Mesendoderm (in vitro differentiated cells): ENCODE measurements at regions not wholly inside any gene's neighbourhood (a gene's known extent, or its start where the extent isn't known, plus 50 kb on each side); places are given as distances from the start of the nearest gene placed in this dataset.

Experiments used
- DNase-seq: peaks from one replicate; pipeline ENCODE4 v3.0.0; 2013
- H2AK5ac ChIP-seq: 2 replicates; pipeline ENCODE4 v1.6.1; 2013; ENCODE audit warnings: low read length, inconsistent platforms
- H2BK120ac ChIP-seq: 2 replicates; pipeline ENCODE4 v1.6.1; 2013; ENCODE audit warnings: low read depth, mild to moderate bottlenecking, low read length, moderate library complexity, mixed read lengths
- H2BK15ac ChIP-seq: replicated peaks from 2 replicates; pipeline ENCODE4 v1.6.1; 2013; ENCODE audit warnings: low read depth, mild to moderate bottlenecking, moderate library complexity
- H2BK5ac ChIP-seq: 2 replicates; pipeline ENCODE4 v1.6.1; 2013; ENCODE audit warnings: low read length, inconsistent platforms
- H3K18ac ChIP-seq: 2 replicates; pipeline ENCODE4 v1.6.1; 2013; ENCODE audit warnings: mild to moderate bottlenecking, low read length, mixed read lengths
- H3K23ac ChIP-seq: one replicate; pipeline ENCODE4 v1.6.1; 2013; ENCODE audit warnings: low read length
- H3K27ac ChIP-seq: 2 replicates; pipeline ENCODE4 v1.5.1; 2013; ENCODE audit warnings: low read depth, mild to moderate bottlenecking, inconsistent platforms, low read length, moderate library complexity
- H3K27me3 ChIP-seq: 2 replicates; pipeline ENCODE4 v1.6.1; 2013; ENCODE audit warnings: low read length, control low read depth, mild to moderate bottlenecking, inconsistent platforms; ENCODE audit not compliant: insufficient read depth, poor library complexity
- H3K36me3 ChIP-seq: 2 replicates; pipeline ENCODE4 v1.6.1; 2013; ENCODE audit warnings: low read length, inconsistent platforms; ENCODE audit not compliant: control insufficient read depth, insufficient read depth
- H3K4ac ChIP-seq: one replicate; pipeline ENCODE4 v1.6.1; 2013; ENCODE audit warnings: low read depth, mild to moderate bottlenecking, low read length, moderate library complexity
- H3K4me1 ChIP-seq: 2 replicates; pipeline ENCODE4 v1.6.1; 2013; ENCODE audit warnings: low read depth, low read length, inconsistent platforms; ENCODE audit not compliant: control insufficient read depth
- H3K4me2 ChIP-seq: 2 replicates; pipeline ENCODE4 v1.6.1; 2013; ENCODE audit warnings: low read length
- H3K4me3 ChIP-seq: 2 replicates; pipeline ENCODE4 v1.5.1; 2013; ENCODE audit warnings: mild to moderate bottlenecking, low read length
- H3K56ac ChIP-seq: one replicate; pipeline ENCODE4 v1.6.1; 2013; ENCODE audit warnings: low read length
- H3K79me1 ChIP-seq: 2 replicates; pipeline ENCODE4 v1.6.1; 2013; ENCODE audit warnings: low read length, inconsistent platforms
- H3K79me2 ChIP-seq: 2 replicates; pipeline ENCODE4 v1.6.1; 2013; ENCODE audit warnings: mild to moderate bottlenecking, low read length; ENCODE audit not compliant: control insufficient read depth, insufficient read depth
- H3K9ac ChIP-seq: 2 replicates; pipeline ENCODE4 v1.6.1; 2013; ENCODE audit warnings: low read length, inconsistent platforms
- H4K5ac ChIP-seq: one replicate; pipeline ENCODE4 v1.6.1; 2013; ENCODE audit warnings: low read length
- H4K8ac ChIP-seq: one replicate; pipeline ENCODE4 v1.6.1; 2013; ENCODE audit warnings: low read depth, mild to moderate bottlenecking, control low read depth, low read length, moderate library complexity
- WGBS: extraction: QIAGEN DNeasy Blood & Tissue Kit; methylation state at CpG from one replicate; pipeline ENCODE4 v1.1.7; 2013; ENCODE audit warnings: low lambda C conversion rate, missing lambda C conversion rate; ENCODE audit not compliant: insufficient coverage; ENCODE audit errors: extremely low coverage; 5-methylcytosine and 5-hydroxymethylcytosine counted together

DNA sequence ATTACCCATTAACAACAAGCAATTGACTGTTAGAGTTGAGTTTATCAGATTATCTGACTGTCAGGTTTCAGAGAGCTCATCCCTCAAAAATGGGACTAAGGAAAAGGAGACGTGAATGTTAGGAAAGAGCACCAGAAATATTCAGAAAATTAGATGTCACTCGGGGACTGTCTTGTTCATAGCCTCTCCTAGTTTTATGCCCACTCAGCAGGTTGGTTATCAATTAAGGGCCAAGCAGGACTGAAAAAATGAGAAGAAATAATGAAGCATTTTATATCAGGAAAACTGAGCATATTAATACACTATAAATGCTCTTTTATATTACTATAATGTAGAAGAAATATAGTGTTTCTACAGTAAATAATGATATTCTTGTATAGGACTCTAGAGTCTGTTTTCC lies 188.1 kb upstream of the NRXN1 start:
- no peak overlapping the region for H3K27ac ChIP-seq
- no peak overlapping the region for H2BK120ac ChIP-seq
- H2BK5ac ChIP-seq = no peak overlapping the region

DNA sequence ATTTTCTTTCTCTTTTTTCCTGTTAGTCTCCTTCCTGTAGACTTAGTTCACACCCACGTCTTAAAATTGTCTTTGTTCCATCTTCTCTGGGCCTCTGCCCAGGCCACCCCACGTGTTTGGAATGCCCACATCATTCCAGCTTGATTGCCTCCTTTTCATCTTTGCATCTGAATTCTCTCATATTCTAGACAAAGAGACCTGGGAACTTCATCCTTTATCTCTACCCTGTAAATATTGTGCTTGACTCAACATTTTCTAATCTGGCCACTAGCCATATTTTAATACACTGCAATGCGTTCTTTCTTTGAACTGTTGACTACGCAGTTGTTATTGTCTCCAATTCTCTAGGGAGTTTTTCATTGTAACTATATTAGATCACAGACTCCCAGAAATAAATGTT lies 187.5 kb upstream of the NRXN1 start:
- Histone ChIP-seq H2BK120ac (no peak overlapping the region), H2BK5ac (no peak overlapping the region), H3K79me1 (no peaks in the 10 kb centered on the region), H4K5ac (no peak overlapping the region), H2AK5ac (no peak overlapping the region), H3K4me2 (no peak overlapping the region), H3K36me3 (no peaks in the 10 kb centered on the region), H3K56ac (no peak overlapping the region), H3K9ac (no peak overlapping the region), H3K4ac (no peak overlapping the region), H3K27me3 (no peaks in the 10 kb centered on the region), H2BK15ac (no peak overlapping the region), H3K27ac (no peak overlapping the region), H3K23ac (no peak overlapping the region), H3K18ac (no peak overlapping the region), H3K79me2 (no peaks in the 10 kb centered on the region), H4K8ac (no peak overlapping the region), H3K4me3 (no peak overlapping the region), H3K4me1 (no peaks in the 10 kb centered on the region)
- no CpG with 5 or more reads among the region's 4 CpGs for WGBS
- no peak for DNase-seq

More for the DNA sequence above, 188.1 kb upstream of the NRXN1 start:
- Histone ChIP-seq H3K4me1 (no peaks in the 10 kb centered on the region), H2AK5ac (no peak overlapping the region), H3K4ac (no peak overlapping the region), H3K79me1 (no peaks in the 10 kb centered on the region), H3K56ac (no peak overlapping the region), H3K36me3 (no peaks in the 10 kb centered on the region), H3K23ac (no peak overlapping the region), H3K4me2 (no peak overlapping the region), H4K8ac (no peak overlapping the region), H3K79me2 (no peaks in the 10 kb centered on the region), H3K27me3 (no peaks in the 10 kb centered on the region), H2BK15ac (no peak overlapping the region), H3K4me3 (no peak overlapping the region), H3K18ac (no peak overlapping the region), H3K9ac (no peak overlapping the region), H4K5ac (no peak overlapping the region)
- WGBS = no CpG with 5 or more reads among the region's 2 CpGs
- DNase-seq = no peak

DNA sequence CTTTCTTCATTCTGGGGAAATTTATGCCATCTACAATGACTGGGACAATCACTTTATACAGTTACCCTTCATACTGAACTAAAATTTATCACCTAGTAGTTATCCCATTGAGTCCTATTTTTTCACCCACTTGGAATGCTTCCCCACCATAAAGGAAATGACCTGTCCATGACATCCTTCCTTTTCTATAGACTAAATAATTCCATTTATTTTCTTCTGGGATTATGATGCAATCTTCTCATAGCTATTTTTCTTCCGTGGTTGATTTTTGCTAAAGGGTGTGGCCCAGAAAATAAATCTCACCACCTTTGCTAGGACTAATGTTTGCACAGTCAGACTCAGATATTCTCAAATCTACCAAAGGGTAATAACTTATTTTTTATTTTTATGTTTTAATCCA lies 186.1 kb upstream of the NRXN1 start:
- H3K9ac ChIP-seq = no peak overlapping the region
- no peak overlapping the region for H2BK5ac ChIP-seq
- H3K56ac ChIP-seq = no peak overlapping the region
- no peaks in the 10 kb centered on the region for H3K79me1 ChIP-seq
- no peak overlapping the region for H3K4me3 ChIP-seq
- no peaks in the 10 kb centered on the region for H3K79me2 ChIP-seq
- H3K4me1 ChIP-seq = no peaks in the 10 kb centered on the region
- DNase-seq = no peak
- H2BK120ac ChIP-seq = no peak overlapping the region
- no peak overlapping the region for H2BK15ac ChIP-seq
- H3K36me3 ChIP-seq = no peaks in the 10 kb centered on the region
- H3K27me3 ChIP-seq = no peaks in the 10 kb centered on the region
- no peak overlapping the region for H3K27ac ChIP-seq
- no CpG with 5 or more reads among the region's 1 CpG for WGBS
- H4K8ac ChIP-seq = no peak overlapping the region
- H3K23ac ChIP-seq = no peak overlapping the region
- no peak overlapping the region for H3K4ac ChIP-seq
- no peak overlapping the region for H2AK5ac ChIP-seq
- H3K4me2 ChIP-seq = no peak overlapping the region
- no peak overlapping the region for H4K5ac ChIP-seq
- H3K18ac ChIP-seq = no peak overlapping the region

DNA sequence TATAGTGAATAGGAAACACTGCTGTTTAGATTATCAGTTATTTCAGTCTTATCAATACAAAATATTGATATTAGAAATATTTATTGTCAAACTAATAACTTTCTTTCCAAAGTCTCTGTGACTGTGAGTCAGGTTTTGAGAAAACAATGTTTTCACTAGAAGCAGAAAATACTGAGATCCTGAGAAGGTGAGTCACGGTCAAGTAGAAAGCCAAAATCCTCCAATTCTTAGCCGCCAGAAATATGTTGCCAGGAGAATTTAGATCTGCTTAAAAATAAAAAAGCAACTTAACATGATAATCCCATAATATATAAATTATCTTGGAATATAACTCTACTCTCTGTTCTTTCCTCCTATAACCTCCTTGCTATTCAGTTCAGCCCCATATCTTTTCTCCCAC lies 181.9 kb upstream of the NRXN1 start:
- Histone ChIP-seq H3K4me1 (no peaks in the 10 kb centered on the region), H3K9ac (no peak overlapping the region), H2BK15ac (no peak overlapping the region), H4K8ac (no peak overlapping the region), H3K27ac (no peak overlapping the region), H3K56ac (no peak overlapping the region), H3K4ac (no peak overlapping the region), H2BK5ac (no peak overlapping the region), H3K79me1 (no peaks in the 10 kb centered on the region), H3K4me2 (no peak overlapping the region), H3K36me3 (no peaks in the 10 kb centered on the region), H2AK5ac (no peak overlapping the region), H4K5ac (no peak overlapping the region), H3K18ac (no peak overlapping the region), H2BK120ac (no peak overlapping the region), H3K23ac (no peak overlapping the region), H3K79me2 (no peaks in the 10 kb centered on the region), H3K4me3 (no peak overlapping the region), H3K27me3 (no peaks in the 10 kb centered on the region)
- WGBS = no CpG with 5 or more reads among the region's 2 CpGs
- no peak for DNase-seq

DNA sequence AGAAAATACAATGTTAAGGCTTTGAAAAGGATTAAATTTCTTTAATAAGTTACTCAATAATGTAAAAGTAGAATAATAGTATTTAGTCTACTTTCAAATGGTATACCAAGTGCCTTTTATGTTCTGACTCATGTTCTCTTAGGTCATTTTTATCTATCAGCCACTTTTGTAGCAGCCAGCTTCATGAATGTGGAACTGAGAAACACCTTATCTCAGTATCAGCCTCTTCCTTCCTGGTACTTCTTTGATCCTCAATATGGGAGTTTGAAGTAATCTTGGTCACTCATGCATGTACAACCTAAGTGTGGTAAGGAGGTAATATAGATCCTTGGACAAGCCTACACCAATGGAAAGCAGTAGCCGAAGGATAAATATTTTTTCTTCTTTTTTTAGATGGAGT lies 180.4 kb upstream of the NRXN1 start:
- Histone ChIP-seq H3K9ac (no peak overlapping the region), H3K56ac (no peak overlapping the region), H3K27me3 (no peaks in the 10 kb centered on the region), H3K18ac (no peak overlapping the region), H3K79me1 (no peaks in the 10 kb centered on the region), H4K5ac (no peak overlapping the region), H3K4me1 (no peaks in the 10 kb centered on the region), H2AK5ac (no peak overlapping the region), H3K27ac (no peak overlapping the region), H3K36me3 (no peaks in the 10 kb centered on the region), H3K79me2 (no peaks in the 10 kb centered on the region), H2BK15ac (no peak overlapping the region), H3K4me3 (no peak overlapping the region), H3K4ac (no peak overlapping the region), H2BK120ac (no peak overlapping the region), H4K8ac (no peak overlapping the region), H3K4me2 (no peak overlapping the region), H2BK5ac (no peak overlapping the region), H3K23ac (no peak overlapping the region)
- no CpG with 5 or more reads among the region's 1 CpG for WGBS
- no peak for DNase-seq

DNA sequence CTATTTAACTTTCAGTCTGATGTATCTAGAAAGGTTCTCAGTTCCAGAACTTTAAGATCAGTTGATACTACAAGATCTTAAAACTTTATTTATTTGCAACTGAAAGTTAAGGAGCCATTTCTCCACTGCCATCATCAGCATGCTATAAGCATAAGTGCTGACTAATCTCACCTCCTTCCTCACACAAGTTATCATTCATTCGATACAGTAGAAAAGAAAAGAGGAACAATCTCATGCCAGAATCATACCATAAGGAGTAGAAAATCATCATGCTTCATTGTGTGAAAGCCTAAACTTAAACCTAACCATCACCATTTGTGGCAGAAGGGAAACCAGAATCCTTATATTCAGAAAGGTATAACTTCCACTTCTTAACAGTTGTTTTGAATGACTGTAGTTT lies 176.6 kb upstream of the NRXN1 start:
- H2BK120ac ChIP-seq = no peak overlapping the region
- no peak overlapping the region for H2AK5ac ChIP-seq
- H3K56ac ChIP-seq = no peak overlapping the region
- no peak overlapping the region for H4K5ac ChIP-seq
- no peak overlapping the region for H2BK5ac ChIP-seq
- no CpG with 5 or more reads among the region's 1 CpG for WGBS
- H3K18ac ChIP-seq = no peak overlapping the region
- no peak overlapping the region for H4K8ac ChIP-seq
- no peak for DNase-seq
- H3K23ac ChIP-seq = no peak overlapping the region
- no peaks in the 10 kb centered on the region for H3K79me1 ChIP-seq
- H3K27ac ChIP-seq = no peak overlapping the region
- H3K4me1 ChIP-seq = no peaks in the 10 kb centered on the region
- H3K4me3 ChIP-seq = no peak overlapping the region
- H3K4ac ChIP-seq = no peak overlapping the region
- no peak overlapping the region for H2BK15ac ChIP-seq
- H3K4me2 ChIP-seq = no peak overlapping the region
- no peaks in the 10 kb centered on the region for H3K36me3 ChIP-seq
- no peak overlapping the region for H3K9ac ChIP-seq
- H3K79me2 ChIP-seq = no peaks in the 10 kb centered on the region
- H3K27me3 ChIP-seq = no peaks in the 10 kb centered on the region
